ENCODE measurements at regions not wholly inside any gene's neighbourhood (a gene's known extent, or its start where the extent isn't known, plus 50 kb on each side); places are given as distances from the start of the nearest gene placed in this dataset.
A peak's percentile ranks its signal among the peaks of the same experiment; 100 is the strongest.

- DNase-seq = no peak
These were observed 95.5 kb downstream of the RDH14 start for GRCh38 chr2:18464913-18465312.

GRCh38 chr2:18456026-18456425, 104.4 kb downstream of the RDH14 start:
- DNase-seq = no peak

GRCh38 chr2:18455236-18455862, 105.1 kb downstream of the RDH14 start:
- no peak for DNase-seq

- DNase-seq = no peak
These were observed 105.7 kb downstream of the RDH14 start for GRCh38 chr2:18454692-18455235.

- no peak for DNase-seq
These were observed 113.7 kb downstream of the RDH14 start for GRCh38 chr2:18446715-18447114.

- no peak for DNase-seq
These were observed 114.8 kb downstream of the RDH14 start for GRCh38 chr2:18445433-18446320.

- no peak for DNase-seq
These were observed 115.6 kb downstream of the RDH14 start for GRCh38 chr2:18444806-18445205.

- DNase-seq = no peak
These were observed 118.9 kb downstream of the RDH14 start for GRCh38 chr2:18441583-18441982.

- no peak for DNase-seq
These were observed 119.7 kb downstream of the RDH14 start for GRCh38 chr2:18440777-18441176.

- DNase-seq = no peak
These were observed 120.3 kb downstream of the RDH14 start for GRCh38 chr2:18440141-18440661.

GRCh38 chr2:18439716-18440115, 120.7 kb downstream of the RDH14 start:
- no peak for DNase-seq

GRCh38 chr2:18437909-18438308, 122.5 kb downstream of the RDH14 start:
- DNase-seq = no peak

GRCh38 chr2:18436503-18437005, 123.9 kb downstream of the RDH14 start:
- no peak for DNase-seq

GRCh38 chr2:18435426-18436037, 124.9 kb downstream of the RDH14 start:
- DNase-seq = peak; percentile 27

GRCh38 chr2:18433872-18434271, 126.6 kb downstream of the RDH14 start:
- DNase-seq = no peak

GRCh38 chr2:18432999-18433398, 127.5 kb downstream of the RDH14 start:
- DNase-seq = no peak

GRCh38 chr2:18430996-18431748, 129.3 kb downstream of the RDH14 start:
- no peak for DNase-seq

GRCh38 chr2:18428516-18428915, 131.9 kb downstream of the RDH14 start:
- DNase-seq = no peak

GRCh38 chr2:18427762-18428161, 132.7 kb downstream of the RDH14 start:
- DNase-seq = no peak

- DNase-seq = no peak
These were observed 134.3 kb downstream of the RDH14 start for GRCh38 chr2:18426174-18426573.

GRCh38 chr2:18425210-18425703, 135.2 kb downstream of the RDH14 start:
- no peak for DNase-seq

GRCh38 chr2:18423636-18424035, 136.8 kb downstream of the RDH14 start:
- DNase-seq = no peak
